ENCODE measurements at regions not wholly inside any gene's neighbourhood (a gene's known extent, or its start where the extent isn't known, plus 50 kb on each side); places are given as distances from the start of the nearest gene placed in this dataset.

DNA sequence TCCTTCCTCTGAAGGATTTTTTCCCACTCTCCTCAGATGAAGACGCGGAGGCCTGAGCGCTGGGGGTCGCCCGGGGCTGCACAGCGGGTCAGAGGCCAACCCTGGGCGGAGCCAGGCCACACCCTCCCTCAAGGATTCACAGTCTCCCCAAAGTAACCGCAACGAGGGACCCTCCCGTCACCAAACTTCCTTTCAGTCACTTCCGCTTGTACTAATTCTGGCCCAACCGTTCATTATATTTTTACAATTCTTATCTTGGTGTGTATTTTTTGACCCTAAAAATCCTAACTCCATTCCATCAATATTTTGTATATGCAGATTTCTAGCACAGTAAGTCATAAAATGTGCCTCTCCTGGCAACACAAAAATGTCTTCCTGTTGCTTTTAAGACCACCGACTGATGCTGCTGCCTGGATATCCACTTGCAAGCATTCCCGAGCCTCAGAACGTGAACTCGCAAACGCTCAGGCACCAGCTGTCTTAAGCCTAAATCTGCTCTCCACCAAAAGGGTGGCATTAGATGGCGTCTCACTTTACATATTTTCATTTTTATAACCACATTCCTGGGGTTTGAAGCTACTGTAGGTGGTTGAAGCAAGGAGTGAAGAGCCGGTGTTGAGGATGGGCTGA, 128.0 kb downstream of the DLL1 start:
- TF ChIP-seq, protein P1, sequence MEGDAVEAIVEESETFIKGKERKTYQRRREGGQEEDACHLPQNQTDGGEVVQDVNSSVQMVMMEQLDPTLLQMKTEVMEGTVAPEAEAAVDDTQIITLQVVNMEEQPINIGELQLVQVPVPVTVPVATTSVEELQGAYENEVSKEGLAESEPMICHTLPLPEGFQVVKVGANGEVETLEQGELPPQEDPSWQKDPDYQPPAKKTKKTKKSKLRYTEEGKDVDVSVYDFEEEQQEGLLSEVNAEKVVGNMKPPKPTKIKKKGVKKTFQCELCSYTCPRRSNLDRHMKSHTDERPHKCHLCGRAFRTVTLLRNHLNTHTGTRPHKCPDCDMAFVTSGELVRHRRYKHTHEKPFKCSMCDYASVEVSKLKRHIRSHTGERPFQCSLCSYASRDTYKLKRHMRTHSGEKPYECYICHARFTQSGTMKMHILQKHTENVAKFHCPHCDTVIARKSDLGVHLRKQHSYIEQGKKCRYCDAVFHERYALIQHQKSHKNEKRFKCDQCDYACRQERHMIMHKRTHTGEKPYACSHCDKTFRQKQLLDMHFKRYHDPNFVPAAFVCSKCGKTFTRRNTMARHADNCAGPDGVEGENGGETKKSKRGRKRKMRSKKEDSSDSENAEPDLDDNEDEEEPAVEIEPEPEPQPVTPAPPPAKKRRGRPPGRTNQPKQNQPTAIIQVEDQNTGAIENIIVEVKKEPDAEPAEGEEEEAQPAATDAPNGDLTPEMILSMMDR (IDR thresholded peaks at IDR 0.05), result no peak
- no peak for TF ChIP-seq POLR2A (IDR thresholded peaks at IDR 0.05)

Measured in body of pancreas (tissue), 4 donors.